Astrocyte of the hippocampus (primary cell): ENCODE measurements at regions not wholly inside any gene's neighbourhood (a gene's known extent, or its start where the extent isn't known, plus 50 kb on each side); places are given as distances from the start of the nearest gene placed in this dataset.
"Not testable (repeated sequence)": the region's sequence is repeated elsewhere in the genome, so short reads cannot be mapped to it uniquely, and the experiment has no call there.

Experiments used
- DNase-seq: peaks from one replicate; pipeline ENCODE4 v3.0.0; 2011; ENCODE audit warnings: low read depth, low spot score

- not testable (repeated sequence) for DNase-seq
Observed at GRCh38 chr9:17888964-17889363, 310.1 kb downstream of the SH3GL2 start.

- peak; percentile 14 for DNase-seq
Observed at GRCh38 chr9:17894501-17895160, 315.8 kb downstream of the SH3GL2 start.

DNA sequence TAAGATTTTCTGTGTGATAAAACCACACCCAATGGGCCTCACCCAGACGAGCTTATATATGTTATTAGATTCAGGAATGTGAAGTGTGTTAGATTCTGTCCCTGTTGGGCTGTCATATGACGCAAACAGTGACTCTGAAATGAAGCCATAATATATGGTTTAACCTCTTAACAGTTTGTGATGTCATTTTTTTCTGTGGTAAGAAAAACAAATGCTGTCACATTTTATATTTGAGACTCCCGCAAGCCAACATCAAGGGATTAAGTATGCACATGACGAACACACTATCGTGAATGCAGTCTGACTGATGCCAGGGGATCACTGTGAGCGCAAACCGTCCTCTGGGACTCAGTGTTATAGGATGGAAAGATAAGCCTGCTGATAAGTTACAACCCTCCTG is 321.7 kb downstream of the SH3GL2 start:
- no peak for DNase-seq

- DNase-seq = no peak
Observed at GRCh38 chr9:17905366-17905765, 326.5 kb downstream of the SH3GL2 start.

GRCh38 chr9:17905781-17906175 is 326.9 kb downstream of the SH3GL2 start:
- no peak for DNase-seq

DNA sequence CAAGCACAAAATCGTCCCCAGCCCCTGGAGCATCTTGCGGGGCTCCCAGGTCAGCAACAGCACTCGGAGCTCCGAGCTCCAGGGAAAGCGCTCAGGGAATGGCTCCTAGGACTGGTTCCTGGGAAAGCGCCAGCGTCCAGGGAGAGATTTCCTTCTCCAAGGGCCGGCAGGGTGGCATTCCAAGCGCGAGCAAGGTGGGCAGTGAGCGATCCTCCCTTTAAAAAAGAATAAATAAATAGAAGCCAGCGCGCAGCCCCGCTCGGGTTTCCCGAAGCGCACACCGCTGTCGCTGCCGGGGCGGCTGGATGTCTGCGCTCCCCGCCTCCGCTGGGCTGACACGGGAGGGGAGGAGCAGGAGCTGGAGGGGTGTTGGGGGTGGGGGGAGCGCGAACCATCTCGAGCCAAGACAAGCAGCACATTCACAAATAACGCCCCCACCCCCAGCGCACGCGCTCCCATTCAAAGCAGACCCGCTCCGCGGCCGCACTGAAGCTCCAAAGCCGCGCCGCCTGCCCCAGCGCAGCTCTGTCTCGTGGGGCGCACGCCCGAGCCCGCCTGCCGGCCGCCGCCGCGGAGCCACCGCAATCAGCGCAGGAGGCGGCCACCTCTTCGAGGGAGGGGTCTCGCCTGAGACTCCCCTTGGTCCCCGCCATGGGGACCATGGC is 327.4 kb downstream of the SH3GL2 start:
- peak; percentile 34 for DNase-seq

DNA sequence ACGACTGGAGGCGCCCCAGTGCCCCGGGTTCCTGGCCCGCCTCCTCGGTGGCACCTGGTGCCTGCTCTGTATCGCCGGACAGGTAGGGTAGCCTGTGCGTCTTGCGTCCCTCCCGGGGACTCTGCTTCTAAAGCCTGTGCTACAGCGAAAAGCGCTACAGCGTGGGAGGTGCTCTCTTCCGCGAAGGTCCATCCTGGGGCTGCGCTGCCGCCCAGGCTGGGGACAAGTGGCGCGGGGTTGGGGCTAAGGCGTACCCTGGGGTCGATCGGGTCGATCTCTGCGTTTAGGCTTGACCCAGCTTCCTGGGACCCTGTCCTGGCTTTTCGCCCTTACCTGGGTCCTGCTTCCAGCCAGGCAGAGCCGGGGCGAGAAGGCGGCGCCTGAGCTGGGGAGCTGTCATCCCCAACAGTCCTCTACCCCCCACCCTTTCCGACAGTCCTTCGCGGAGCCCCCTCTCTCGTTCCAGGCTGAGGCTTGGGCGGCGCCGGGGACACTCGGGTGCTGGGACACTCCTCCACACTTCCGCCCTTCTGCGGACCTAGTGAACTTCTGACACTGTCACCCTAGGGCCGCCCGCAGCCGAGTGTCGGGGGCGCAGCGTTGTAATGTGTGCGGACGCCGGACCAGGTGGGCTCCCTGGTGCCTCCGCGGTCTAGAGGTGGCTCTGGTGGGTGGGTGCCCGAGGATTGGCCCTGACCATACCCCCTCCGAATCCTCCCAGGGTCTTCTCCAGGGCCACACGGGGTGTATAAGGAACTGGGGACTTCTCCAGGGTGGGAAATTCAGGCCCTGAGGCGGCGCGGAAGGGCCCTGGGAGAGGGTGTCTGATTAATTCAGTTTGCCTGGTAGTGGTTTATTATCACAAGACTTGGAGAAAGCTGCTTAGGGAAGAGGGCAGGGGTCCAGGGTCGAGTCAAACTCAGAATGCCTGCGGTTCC is 328.2 kb downstream of the SH3GL2 start:
- DNase-seq = peak; percentile 28

DNA sequence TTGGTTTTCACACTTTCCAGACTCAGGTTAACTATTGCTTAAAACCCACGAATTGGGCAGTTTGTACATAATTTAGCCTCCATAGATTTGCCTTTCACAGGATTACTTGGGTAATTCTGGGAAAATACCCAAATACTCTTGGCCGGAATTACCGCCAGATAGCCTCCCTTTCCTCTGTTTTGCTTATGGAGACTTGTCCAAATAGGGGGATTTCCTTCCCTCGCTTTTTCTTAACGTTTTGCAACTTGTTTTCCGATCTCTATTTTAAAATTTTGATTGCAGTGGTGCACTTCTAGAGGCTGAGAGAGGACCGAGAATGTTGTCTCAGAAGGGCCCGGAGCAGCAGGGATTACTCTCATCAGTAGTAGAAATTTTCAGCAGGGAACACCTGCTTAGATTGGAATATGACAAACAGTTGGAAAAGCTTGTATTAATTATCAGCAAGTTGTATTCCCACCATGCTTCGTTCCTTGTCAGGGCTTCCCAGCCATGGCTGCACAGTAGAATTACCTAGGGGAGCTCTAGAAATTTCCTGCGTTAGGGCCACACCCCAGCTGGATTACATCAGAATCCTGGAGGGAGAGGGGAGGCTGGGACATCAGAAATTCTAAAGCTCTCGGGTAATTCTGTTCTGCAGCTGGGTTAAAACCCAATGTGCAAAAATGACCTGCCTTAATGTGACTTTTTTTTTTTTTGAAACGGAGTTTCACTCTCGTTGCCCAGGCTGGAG is 329.1 kb downstream of the SH3GL2 start:
- DNase-seq = no peak

GRCh38 chr9:17926246-17926645 is 347.4 kb downstream of the SH3GL2 start:
- DNase-seq = no peak

- no peak for DNase-seq
Observed at GRCh38 chr9:17927616-17928015, 348.8 kb downstream of the SH3GL2 start.

DNA sequence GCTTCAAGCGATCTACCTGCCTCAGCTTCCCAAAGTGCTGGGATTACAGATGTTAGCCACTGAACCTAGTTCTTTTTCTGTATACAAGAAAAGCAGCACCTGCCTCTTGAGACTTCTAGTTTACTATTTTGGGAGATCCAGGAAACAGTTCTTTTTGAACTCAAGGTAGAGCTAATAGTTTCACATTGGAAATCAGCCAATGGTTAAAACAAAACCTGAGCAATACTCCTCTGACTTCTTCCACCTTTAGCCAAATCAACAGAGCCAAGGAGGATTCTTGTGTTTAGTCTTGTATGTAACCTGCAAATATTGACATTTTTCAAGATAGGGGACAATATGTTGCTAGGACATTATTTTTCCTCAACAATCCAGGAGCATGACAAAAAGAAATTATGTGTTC is 349.4 kb downstream of the SH3GL2 start:
- no peak for DNase-seq

- no peak for DNase-seq
Observed at GRCh38 chr9:17928768-17929167, 349.9 kb downstream of the SH3GL2 start.

DNA sequence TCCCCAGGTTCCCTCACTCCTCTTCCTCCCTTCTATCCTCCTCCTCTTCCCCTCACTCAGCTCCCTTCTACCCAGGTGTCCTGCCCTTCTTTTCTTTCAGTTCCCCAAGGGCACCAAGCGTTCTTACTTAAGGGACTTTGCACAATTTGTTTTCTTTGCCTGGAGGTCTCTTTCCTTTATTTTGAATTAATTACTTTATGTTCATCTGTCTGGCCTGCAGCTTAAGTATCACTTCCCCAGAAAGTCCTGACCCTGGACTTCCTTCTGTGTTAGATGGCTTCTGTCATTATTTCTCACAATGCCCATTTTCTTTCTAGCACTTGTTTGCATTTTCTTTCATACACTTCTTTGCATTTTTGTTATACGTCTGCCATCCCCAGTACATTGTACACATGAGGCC is 350.6 kb downstream of the SH3GL2 start:
- no peak for DNase-seq

DNA sequence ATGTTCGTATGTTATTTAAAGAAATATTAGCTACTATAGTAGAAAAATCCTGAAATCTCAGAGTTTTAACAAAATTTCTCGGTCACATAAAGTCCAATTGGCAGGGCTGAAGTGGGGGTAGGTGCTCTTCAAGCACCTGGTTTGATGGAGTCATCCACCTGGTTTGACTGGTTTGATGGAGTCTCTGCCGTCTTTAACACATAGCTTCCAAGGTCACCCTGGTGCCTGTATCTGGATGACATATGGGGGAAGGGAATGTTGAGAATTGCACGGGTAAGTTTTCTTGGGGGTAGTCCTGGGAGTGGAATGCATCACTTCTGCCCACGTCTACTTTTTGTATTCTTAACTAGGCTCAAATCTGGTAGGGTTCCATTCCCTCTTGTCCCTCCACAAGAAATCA is 351.2 kb downstream of the SH3GL2 start:
- DNase-seq = no peak

DNA sequence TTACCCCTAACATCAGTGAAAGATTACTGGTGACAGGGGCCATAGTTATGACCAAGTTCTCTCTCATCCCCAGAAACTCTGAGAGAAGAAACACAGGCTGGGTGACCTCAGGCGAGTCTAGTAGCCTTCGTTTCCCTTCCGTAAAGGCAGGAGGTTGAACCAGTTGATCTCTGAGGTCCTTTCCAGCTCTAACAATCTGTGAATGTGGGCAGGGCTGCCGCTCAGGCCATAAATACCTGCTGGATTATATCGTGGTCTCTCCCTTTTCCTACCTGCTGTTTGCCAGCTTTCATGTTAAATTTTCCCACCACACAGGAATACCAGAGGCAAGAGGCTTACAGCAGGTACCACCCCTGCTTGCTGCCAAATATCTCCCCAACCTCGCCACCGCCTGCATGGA is 357.5 kb downstream of the SH3GL2 start:
- DNase-seq = no peak

- DNase-seq = no peak
Observed at GRCh38 chr9:17938035-17938655, 359.3 kb downstream of the SH3GL2 start.

GRCh38 chr9:17942498-17942897 is 363.6 kb downstream of the SH3GL2 start:
- DNase-seq = no peak

- DNase-seq = no peak
Observed at GRCh38 chr9:17955409-17955808, 376.5 kb downstream of the SH3GL2 start.

DNA sequence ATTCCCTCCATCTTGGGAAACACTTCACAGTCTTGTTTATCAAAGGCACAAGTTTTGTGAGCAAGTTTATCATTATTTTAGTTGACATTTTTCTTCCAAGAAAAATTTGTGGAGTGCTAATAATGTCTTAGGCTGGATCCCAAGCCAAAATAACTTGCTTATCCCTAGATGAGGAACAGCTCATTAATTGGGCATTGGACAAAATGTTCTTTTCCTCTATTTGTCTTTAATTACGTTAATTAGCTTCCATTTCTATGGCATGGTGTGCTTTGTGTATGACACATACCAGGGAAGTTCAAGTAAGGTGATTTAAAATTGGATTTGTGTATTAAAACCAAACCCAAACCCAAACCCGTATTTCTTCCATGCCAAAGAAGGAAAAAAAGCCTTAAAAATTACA is 379.5 kb downstream of the SH3GL2 start:
- DNase-seq = no peak

DNA sequence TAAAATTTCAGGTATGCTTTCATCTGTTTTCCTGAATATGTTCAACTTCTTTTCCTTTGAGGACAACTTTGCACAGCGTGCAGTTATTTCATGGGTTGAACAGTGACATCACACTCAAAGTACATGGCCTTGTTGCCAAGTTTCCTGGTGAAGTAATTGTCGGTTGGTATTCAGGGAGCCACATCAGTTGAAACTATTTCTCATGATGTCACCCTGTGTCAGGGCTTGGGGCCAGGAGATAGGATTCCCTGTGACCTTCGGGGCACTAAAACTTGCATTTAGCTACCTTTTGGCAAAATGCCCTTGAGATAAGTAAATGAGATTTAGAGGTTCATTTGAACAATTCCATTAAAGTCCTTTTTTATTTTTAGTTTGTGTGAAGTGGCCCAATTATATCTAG is 383.9 kb downstream of the SH3GL2 start:
- DNase-seq = peak; percentile 46

DNA sequence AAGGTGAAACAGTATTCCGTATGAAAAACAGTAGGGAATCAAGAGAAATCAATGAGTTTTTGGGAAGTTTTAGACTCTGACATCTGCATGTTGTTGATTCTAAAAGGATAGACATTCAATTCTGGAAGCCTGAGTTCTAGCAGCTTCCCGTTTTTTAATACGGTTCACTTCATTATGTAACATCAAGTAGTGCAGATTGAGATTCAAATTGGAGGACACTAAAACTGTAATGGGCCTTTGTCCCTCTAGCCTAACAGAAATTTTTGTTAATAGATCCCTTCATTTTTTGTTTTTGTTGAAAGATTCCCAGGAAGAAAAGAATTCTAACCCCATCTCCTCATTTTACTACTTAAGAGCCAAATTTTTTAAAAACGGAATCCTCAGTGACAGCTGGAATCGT is 384.6 kb downstream of the SH3GL2 start:
- DNase-seq = no peak
